Mammary epithelial cell (primary cell): ENCODE measurements at regions not wholly inside any gene's neighbourhood (a gene's known extent, or its start where the extent isn't known, plus 50 kb on each side); places are given as distances from the start of the nearest gene placed in this dataset.

Experiments used
- EZH2 ChIP-seq: IDR thresholded peaks from 2 replicates; pipeline ENCODE4 v1.6.1; 2012; ENCODE audit warnings: low read length, inconsistent platforms, borderline replicate concordance
- TF ChIP-seq, protein P1 (sequence below), 2 donors: IDR thresholded peaks in 1 of 2; conservative IDR thresholded peaks in 1 of 2; 2 replicates each; pipeline ENCODE4 v1.5.1; 2011 to 2012; ENCODE audit warnings: inconsistent platforms in 2 of 2, low read length in 2 of 2, mild to moderate bottlenecking in 2 of 2, control low read depth in 1 of 2, low read depth in 1 of 2; ENCODE audit not compliant: insufficient read depth in 1 of 2; ENCODE audit errors: extremely low read depth in 1 of 2

GRCh38 chr3:182369861-182370260 lies 423.4 kb upstream of the ATP11B start:
- TF ChIP-seq, protein P1, sequence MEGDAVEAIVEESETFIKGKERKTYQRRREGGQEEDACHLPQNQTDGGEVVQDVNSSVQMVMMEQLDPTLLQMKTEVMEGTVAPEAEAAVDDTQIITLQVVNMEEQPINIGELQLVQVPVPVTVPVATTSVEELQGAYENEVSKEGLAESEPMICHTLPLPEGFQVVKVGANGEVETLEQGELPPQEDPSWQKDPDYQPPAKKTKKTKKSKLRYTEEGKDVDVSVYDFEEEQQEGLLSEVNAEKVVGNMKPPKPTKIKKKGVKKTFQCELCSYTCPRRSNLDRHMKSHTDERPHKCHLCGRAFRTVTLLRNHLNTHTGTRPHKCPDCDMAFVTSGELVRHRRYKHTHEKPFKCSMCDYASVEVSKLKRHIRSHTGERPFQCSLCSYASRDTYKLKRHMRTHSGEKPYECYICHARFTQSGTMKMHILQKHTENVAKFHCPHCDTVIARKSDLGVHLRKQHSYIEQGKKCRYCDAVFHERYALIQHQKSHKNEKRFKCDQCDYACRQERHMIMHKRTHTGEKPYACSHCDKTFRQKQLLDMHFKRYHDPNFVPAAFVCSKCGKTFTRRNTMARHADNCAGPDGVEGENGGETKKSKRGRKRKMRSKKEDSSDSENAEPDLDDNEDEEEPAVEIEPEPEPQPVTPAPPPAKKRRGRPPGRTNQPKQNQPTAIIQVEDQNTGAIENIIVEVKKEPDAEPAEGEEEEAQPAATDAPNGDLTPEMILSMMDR (conservative IDR thresholded peaks at IDR 0.05 in 1 of 2, IDR thresholded peaks at IDR 0.05 in 1 of 2; ENCODE audit: extremely low read depth in 1 of 2, insufficient read depth in 1 of 2, low read depth in 1 of 2, low read length in 2 of 2): no peak
- TF ChIP-seq EZH2: no peak
